B cell (primary cell): ENCODE measurements at regions not wholly inside any gene's neighbourhood (a gene's known extent, or its start where the extent isn't known, plus 50 kb on each side); places are given as distances from the start of the nearest gene placed in this dataset.

ENCODE experiments used
- EZH2 ChIP-seq: IDR thresholded peaks from 2 replicates; pipeline ENCODE4 v1.6.1; 2012; ENCODE audit warnings: borderline replicate concordance, low read depth, mild to moderate bottlenecking, moderate library complexity, low read length; ENCODE audit not compliant: insufficient read depth, poor library complexity, severe bottlenecking
- TF ChIP-seq, protein P1 (sequence below): fragments of 200-600 bp; IDR thresholded peaks from one replicate; pipeline ENCODE4 v1.8.0; 2022; ENCODE audit warnings: antibody characterized with exemption, mild to moderate bottlenecking

DNA sequence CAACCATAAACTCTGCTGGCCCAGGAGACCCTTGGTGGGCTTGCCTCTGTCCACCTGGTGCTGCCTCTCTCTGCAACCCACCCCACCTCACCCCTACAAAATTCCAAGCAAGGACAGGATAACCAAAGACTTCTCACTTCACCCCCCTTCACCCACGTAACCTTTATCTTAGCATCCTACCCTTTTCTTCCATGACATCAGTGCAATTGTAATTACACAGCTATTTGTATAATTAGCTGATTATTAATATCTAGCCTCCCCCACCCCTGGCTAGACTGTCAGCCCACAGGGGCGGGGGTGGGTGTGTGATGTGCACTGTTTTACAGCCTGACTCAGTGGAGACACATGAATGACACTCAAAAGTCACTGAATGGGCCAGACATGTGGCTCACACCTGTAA lies 262.2 kb downstream of the MRTFB start:
- TF ChIP-seq, protein P1, sequence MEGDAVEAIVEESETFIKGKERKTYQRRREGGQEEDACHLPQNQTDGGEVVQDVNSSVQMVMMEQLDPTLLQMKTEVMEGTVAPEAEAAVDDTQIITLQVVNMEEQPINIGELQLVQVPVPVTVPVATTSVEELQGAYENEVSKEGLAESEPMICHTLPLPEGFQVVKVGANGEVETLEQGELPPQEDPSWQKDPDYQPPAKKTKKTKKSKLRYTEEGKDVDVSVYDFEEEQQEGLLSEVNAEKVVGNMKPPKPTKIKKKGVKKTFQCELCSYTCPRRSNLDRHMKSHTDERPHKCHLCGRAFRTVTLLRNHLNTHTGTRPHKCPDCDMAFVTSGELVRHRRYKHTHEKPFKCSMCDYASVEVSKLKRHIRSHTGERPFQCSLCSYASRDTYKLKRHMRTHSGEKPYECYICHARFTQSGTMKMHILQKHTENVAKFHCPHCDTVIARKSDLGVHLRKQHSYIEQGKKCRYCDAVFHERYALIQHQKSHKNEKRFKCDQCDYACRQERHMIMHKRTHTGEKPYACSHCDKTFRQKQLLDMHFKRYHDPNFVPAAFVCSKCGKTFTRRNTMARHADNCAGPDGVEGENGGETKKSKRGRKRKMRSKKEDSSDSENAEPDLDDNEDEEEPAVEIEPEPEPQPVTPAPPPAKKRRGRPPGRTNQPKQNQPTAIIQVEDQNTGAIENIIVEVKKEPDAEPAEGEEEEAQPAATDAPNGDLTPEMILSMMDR: no peak
- no peak for TF ChIP-seq EZH2
